HEK293 (cell line): ENCODE measurements at regions not wholly inside any gene's neighbourhood (a gene's known extent, or its start where the extent isn't known, plus 50 kb on each side); places are given as distances from the start of the nearest gene placed in this dataset.

Experiments
- GLIS1 ChIP-seq: fragments of 450-650 bp; formaldehyde crosslinking; IDR thresholded peaks from 2 replicates; pipeline ENCODE4 v1.5.1; 2016; ENCODE audit warnings: missing biosample characterization, missing genetic modification characterization
- ZNF223 ChIP-seq: fragments of 450-650 bp; formaldehyde crosslinking; IDR thresholded peaks from 2 replicates; pipeline ENCODE4 v1.5.1; 2016; ENCODE audit warnings: missing biosample characterization, missing genetic modification characterization
- ZNF274 ChIP-seq, 2 experiments: fragments of 200-500 bp in 1 of 2; fragments of 450-650 bp in 1 of 2; sonication (Bioruptor generic) in 1 of 2; formaldehyde crosslinking in 1 of 2; IDR thresholded peaks; 2 replicates each; pipeline versions ENCODE4 v1.5.1 to v1.6.1; 2014 to 2016; ENCODE audit warnings: borderline replicate concordance in 1 of 2, inconsistent platforms in 1 of 2, low read length in 1 of 2, missing biosample characterization in 1 of 2, missing genetic modification characterization in 1 of 2
- TF ChIP-seq, protein P1 (sequence below): fragments of 450-650 bp; formaldehyde crosslinking; IDR thresholded peaks from 2 replicates; pipeline ENCODE4 v1.5.1; 2016; ENCODE audit warnings: missing biosample characterization, missing genetic modification characterization

- no peak for TF ChIP-seq GLIS1
- TF ChIP-seq ZNF274 (IDR thresholded peaks at IDR 0.05; ENCODE audit: low read length): no peak
- TF ChIP-seq ZNF274 (tag by site-specific recombination; IDR thresholded peaks at IDR 0.05; ENCODE audit: borderline replicate concordance): no peak
- TF ChIP-seq ZNF223: no peak
- TF ChIP-seq, protein P1, sequence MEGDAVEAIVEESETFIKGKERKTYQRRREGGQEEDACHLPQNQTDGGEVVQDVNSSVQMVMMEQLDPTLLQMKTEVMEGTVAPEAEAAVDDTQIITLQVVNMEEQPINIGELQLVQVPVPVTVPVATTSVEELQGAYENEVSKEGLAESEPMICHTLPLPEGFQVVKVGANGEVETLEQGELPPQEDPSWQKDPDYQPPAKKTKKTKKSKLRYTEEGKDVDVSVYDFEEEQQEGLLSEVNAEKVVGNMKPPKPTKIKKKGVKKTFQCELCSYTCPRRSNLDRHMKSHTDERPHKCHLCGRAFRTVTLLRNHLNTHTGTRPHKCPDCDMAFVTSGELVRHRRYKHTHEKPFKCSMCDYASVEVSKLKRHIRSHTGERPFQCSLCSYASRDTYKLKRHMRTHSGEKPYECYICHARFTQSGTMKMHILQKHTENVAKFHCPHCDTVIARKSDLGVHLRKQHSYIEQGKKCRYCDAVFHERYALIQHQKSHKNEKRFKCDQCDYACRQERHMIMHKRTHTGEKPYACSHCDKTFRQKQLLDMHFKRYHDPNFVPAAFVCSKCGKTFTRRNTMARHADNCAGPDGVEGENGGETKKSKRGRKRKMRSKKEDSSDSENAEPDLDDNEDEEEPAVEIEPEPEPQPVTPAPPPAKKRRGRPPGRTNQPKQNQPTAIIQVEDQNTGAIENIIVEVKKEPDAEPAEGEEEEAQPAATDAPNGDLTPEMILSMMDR: no peak
Measured at GRCh38 chr20:24149881-24150307, 161.3 kb upstream of the GGTLC1 start.
